GM12892 (cell line): ENCODE measurements at regions not wholly inside any gene's neighbourhood (a gene's known extent, or its start where the extent isn't known, plus 50 kb on each side); places are given as distances from the start of the nearest gene placed in this dataset.

ENCODE experiments used
- POLR2A ChIP-seq: IDR thresholded peaks from 2 replicates; pipeline ENCODE4 v1.6.1; 2011; ENCODE audit warnings: low read depth, low read length, control low read depth
- POLR2AphosphoS5 ChIP-seq: IDR thresholded peaks from 2 replicates; pipeline ENCODE4 v1.6.1; 2011; ENCODE audit warnings: low read depth, low read length, control low read depth
- TAF1 ChIP-seq: IDR thresholded peaks from 2 replicates; pipeline ENCODE4 v1.6.1; 2011; ENCODE audit warnings: low read depth, mild to moderate bottlenecking, control low read depth, low read length, borderline replicate concordance

GRCh38 chr22:49400941-49401598 lies 426.6 kb downstream of the BRD1 start:
- TF ChIP-seq POLR2A: no peak
- no peak for TF ChIP-seq POLR2AphosphoS5
- no peak for TF ChIP-seq TAF1
